ENCODE measurements at regions not wholly inside any gene's neighbourhood (a gene's known extent, or its start where the extent isn't known, plus 50 kb on each side); places are given as distances from the start of the nearest gene placed in this dataset.
A peak's percentile ranks its signal among the peaks of the same experiment; 100 is the strongest.

GRCh38 chr11:26827567-26828081 lies 105.8 kb upstream of the SLC5A12 start:
- WGBS, 2 donors: 30 to 42% methylated on average over 10 of the region's 10 CpGs
- TF ChIP-seq POLR2A (IDR thresholded peaks at IDR 0.05): no peak
- no peak for TF ChIP-seq CTCF (IDR thresholded peaks at IDR 0.05)
- peaks cover 11% of the 10 kb centered on the region for H3K4me1 ChIP-seq
- H3K4me3 ChIP-seq: no peak overlapping the region
- intact Hi-C loops (cut with DNase I): no loop called here
- peaks cover 0 to 21% (median 0%) of the 10 kb centered on the region in 3 donors for H3K9me3 ChIP-seq
- peak overlapping the region; percentile 26 to 68 (median 54) for H3K27ac ChIP-seq
- DNase-seq (peak; percentile 9 to 18 (median 14)), ATAC-seq (peak; percentile 78)
- H3K27me3 ChIP-seq: no peaks in the 10 kb centered on the region
- H3K36me3 ChIP-seq (replicated peaks in 1 of 2; ENCODE audit: insufficient read depth in 1 of 2, low read depth in 2 of 2): no peaks in the 10 kb centered on the region

- peaks cover 11% of the 10 kb centered on the region for H3K4me1 ChIP-seq
- peak overlapping the region in 3 of 4 donors; percentile 49 to 68 (median 60) for H3K27ac ChIP-seq
- no peak overlapping the region for H3K4me3 ChIP-seq
- H3K36me3 ChIP-seq (replicated peaks in 1 of 2; ENCODE audit: insufficient read depth in 1 of 2, low read depth in 2 of 2): no peaks in the 10 kb centered on the region
- no peak for DNase-seq
- no peak for TF ChIP-seq CTCF (IDR thresholded peaks at IDR 0.05)
- no peak for TF ChIP-seq POLR2A (IDR thresholded peaks at IDR 0.05)
- intact Hi-C loops (cut with DNase I): no loop called here
- 24 to 34% methylated on average over 2 of the region's 2 CpGs for WGBS, 2 donors
- no peaks in the 10 kb centered on the region for H3K27me3 ChIP-seq
- ATAC-seq: peak; percentile 20
- peaks cover 0 to 15% (median 0%) of the 10 kb centered on the region in 3 donors for H3K9me3 ChIP-seq
These were observed 106.4 kb upstream of the SLC5A12 start for GRCh38 chr11:26828288-26828687.

GRCh38 chr11:26830218-26830617 lies 108.4 kb upstream of the SLC5A12 start:
- no peaks in the 10 kb centered on the region for H3K9me3 ChIP-seq
- intact Hi-C loops (cut with DNase I): no loop called here
- WGBS, 2 donors: 46 to 58% methylated on average over 1 of the region's 1 CpG

GRCh38 chr11:26830757-26831156 lies 108.9 kb upstream of the SLC5A12 start:
- no peaks in the 10 kb centered on the region for H3K9me3 ChIP-seq
- TF ChIP-seq POLR2A (IDR thresholded peaks at IDR 0.05) (no peak), CTCF (IDR thresholded peaks at IDR 0.05) (no peak)
- H3K36me3 ChIP-seq (replicated peaks in 1 of 2; ENCODE audit: insufficient read depth in 1 of 2, low read depth in 2 of 2): no peaks in the 10 kb centered on the region
- peaks cover 11% of the 10 kb centered on the region for H3K4me1 ChIP-seq
- H3K27me3 ChIP-seq: no peaks in the 10 kb centered on the region
- no peak overlapping the region for H3K4me3 ChIP-seq
- no peak for ATAC-seq
- H3K27ac ChIP-seq: no peak overlapping the region
- intact Hi-C loops (cut with DNase I): no loop called here
- no peak for DNase-seq

More at GRCh38 chr11:26830218-26830617, 108.4 kb upstream of the SLC5A12 start:
- ATAC-seq (no peak), DNase-seq (no peak)
- Histone ChIP-seq H3K4me3 (no peak overlapping the region), H3K36me3 (replicated peaks in 1 of 2; ENCODE audit: insufficient read depth in 1 of 2, low read depth in 2 of 2) (no peaks in the 10 kb centered on the region), H3K27ac (no peak overlapping the region), H3K4me1 (peaks cover 11% of the 10 kb centered on the region), H3K27me3 (no peaks in the 10 kb centered on the region)
- TF ChIP-seq POLR2A (IDR thresholded peaks at IDR 0.05) (no peak), CTCF (IDR thresholded peaks at IDR 0.05) (no peak)

GRCh38 chr11:26834601-26835000 lies 112.7 kb upstream of the SLC5A12 start:
- Histone ChIP-seq H3K27me3 (no peaks in the 10 kb centered on the region), H3K9me3 (no peaks in the 10 kb centered on the region), H3K36me3 (replicated peaks in 1 of 2; ENCODE audit: insufficient read depth in 1 of 2, low read depth in 2 of 2) (no peaks in the 10 kb centered on the region), H3K4me3 (no peak overlapping the region), H3K4me1 (no peaks in the 10 kb centered on the region), H3K27ac (no peak overlapping the region)
- intact Hi-C loops (cut with DNase I): no loop called here
- DNase-seq (no peak), ATAC-seq (no peak)
- TF ChIP-seq POLR2A (IDR thresholded peaks at IDR 0.05) (no peak), CTCF (IDR thresholded peaks at IDR 0.05) (no peak)

All from body of pancreas (tissue), 4 donors.